Skeletal muscle satellite cell (primary cell): ENCODE measurements at regions not wholly inside any gene's neighbourhood (a gene's known extent, or its start where the extent isn't known, plus 50 kb on each side); places are given as distances from the start of the nearest gene placed in this dataset.

ENCODE experiments used
- H3K27me3 ChIP-seq: 2 replicates; pipeline ENCODE4 v1.7.0; 2013; ENCODE audit warnings: low read length; ENCODE audit not compliant: control insufficient read depth, insufficient read depth
- H3K36me3 ChIP-seq: 2 replicates; pipeline ENCODE4 v1.7.0; 2013; ENCODE audit warnings: mild to moderate bottlenecking, control low read depth, low read length; ENCODE audit not compliant: insufficient read depth
- H3K4me1 ChIP-seq: 2 replicates; pipeline ENCODE4 v1.7.0; 2013; ENCODE audit warnings: low read length; ENCODE audit not compliant: control insufficient read depth, insufficient read depth
- H3K4me2 ChIP-seq: 2 replicates; pipeline ENCODE4 v1.7.0; 2013; ENCODE audit warnings: mild to moderate bottlenecking, low read length
- H3K4me3 ChIP-seq: 2 replicates; pipeline ENCODE4 v1.7.0; 2013; ENCODE audit warnings: low read length
- H3K9ac ChIP-seq: 2 replicates; pipeline ENCODE4 v1.7.0; 2013; ENCODE audit warnings: mild to moderate bottlenecking, low read depth, low read length, moderate library complexity
- H3K9me3 ChIP-seq: replicated peaks from 2 replicates; pipeline ENCODE4 v1.7.0; 2013; ENCODE audit warnings: mild to moderate bottlenecking, control low read depth, low read length

DNA sequence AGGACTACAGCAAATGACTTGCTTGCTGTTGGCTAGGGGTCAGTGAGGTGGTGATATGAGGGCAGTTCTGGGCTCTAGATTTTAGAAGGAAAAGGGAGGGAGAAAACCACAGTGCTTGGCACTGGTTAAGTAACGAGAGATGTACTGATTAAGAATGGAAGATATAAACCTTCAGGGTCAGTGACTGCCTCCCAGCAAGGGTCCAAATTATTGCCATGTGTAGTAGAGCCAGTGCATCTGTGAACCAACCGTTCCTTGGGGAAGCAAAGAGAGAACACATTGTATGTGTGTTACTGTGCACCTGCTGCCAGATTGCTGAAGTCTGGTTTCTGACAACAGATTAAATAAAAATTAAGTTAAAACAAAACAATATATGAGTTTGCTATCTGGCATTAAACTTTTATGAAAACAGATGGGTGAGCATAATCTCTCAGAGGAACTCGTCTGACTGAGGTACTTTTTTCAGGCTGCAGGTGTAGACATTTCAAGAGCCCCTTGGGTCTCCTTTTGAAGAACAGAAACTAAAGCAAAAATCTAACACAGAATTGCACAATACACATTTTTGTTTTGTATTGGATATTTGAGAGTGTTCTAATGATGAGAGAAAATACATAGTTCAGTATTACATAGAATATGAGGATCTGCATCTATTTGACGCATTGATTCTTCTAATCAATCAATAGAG lies 1120.6 kb downstream of the SORCS3 start:
- H3K4me1 ChIP-seq = no peaks in the 10 kb centered on the region
- no peak overlapping the region for H3K4me2 ChIP-seq
- no peaks in the 10 kb centered on the region for H3K9me3 ChIP-seq
- no peaks in the 10 kb centered on the region for H3K36me3 ChIP-seq
- H3K9ac ChIP-seq = no peak overlapping the region
- no peak overlapping the region for H3K4me3 ChIP-seq
- H3K27me3 ChIP-seq = no peaks in the 10 kb centered on the region

DNA sequence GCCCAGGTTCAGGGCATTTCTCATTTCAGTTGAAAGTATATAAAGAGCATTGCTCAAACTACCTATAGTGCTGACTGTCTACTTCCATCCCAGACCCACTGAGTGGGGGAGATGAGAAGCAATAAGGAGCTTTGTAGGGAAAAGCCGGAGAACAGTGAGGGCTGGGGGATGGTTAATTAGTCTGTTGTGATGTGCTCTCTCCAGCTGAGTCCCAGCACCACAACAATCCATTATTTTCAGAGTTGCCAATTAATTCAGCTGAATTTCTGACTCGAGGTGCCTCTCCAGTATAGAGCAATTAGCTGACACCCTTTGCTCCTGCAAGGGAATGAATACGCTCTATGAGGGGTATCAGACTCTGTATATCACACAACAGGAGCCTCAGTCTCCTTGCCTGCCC lies 1118.6 kb downstream of the SORCS3 start:
- Histone ChIP-seq H3K36me3 (no peaks in the 10 kb centered on the region), H3K4me1 (no peaks in the 10 kb centered on the region), H3K9ac (no peak overlapping the region), H3K4me3 (no peak overlapping the region), H3K27me3 (no peaks in the 10 kb centered on the region), H3K9me3 (no peaks in the 10 kb centered on the region), H3K4me2 (no peak overlapping the region)

DNA sequence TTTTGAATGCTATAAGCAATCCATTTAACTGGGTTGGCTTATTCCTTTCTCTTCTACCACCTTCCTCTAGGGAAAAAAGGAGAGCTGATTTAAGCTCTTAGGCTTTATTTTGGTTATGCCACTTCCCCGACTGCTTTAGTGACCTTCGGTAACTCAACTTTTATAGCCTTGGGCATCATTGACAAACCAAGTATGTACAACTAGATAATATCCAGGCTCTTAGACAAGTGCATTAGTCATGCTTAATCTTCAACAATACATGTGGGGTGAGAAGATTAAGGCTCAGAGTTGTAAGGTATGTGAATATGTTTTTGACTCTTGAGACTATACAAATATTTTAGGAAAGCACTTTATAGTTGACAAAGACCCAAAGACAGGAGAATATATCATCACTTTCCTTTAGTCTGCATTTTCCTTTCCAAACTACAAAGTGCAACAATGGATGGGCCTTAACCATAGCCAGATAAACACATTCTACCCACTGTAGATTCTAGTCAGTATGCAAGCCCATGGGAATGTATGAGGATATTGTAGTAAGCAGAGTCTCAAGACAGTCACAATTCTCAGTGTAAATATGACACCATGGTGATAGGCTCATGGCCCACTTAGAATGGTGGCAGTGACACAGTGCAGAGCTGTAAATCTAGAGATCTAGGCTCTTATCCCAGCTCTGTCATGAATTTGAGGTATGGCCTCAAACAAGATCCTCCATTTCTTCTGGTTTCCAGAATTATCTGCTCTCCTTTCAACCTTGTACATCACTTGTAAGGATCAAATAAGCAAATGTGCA lies 1117.3 kb downstream of the SORCS3 start:
- Histone ChIP-seq H3K4me3 (no peak overlapping the region), H3K36me3 (no peaks in the 10 kb centered on the region), H3K4me1 (no peaks in the 10 kb centered on the region), H3K27me3 (no peaks in the 10 kb centered on the region), H3K4me2 (no peak overlapping the region), H3K9me3 (no peaks in the 10 kb centered on the region), H3K9ac (no peak overlapping the region)

DNA sequence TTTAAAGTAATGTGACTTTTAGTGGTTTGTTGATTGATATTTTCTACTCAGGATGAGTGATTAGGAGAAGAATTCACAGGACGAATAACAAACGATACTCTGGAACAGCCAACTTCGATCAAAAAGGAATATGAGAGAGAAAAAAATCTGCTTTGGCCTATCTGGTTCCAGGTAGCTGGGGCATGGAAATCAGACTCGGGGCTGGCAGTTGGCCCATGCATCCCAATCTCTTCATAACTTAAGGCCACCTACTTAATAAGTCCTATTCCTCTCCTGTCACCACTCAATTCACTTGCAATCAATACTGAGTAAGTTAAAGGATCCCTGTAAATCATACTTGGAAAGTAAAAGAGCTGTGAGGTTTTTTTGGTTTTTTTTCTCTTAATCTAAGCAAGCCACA lies 1116.2 kb downstream of the SORCS3 start:
- no peaks in the 10 kb centered on the region for H3K27me3 ChIP-seq
- H3K9me3 ChIP-seq = no peaks in the 10 kb centered on the region
- H3K4me2 ChIP-seq = no peak overlapping the region
- H3K9ac ChIP-seq = no peak overlapping the region
- H3K36me3 ChIP-seq = no peaks in the 10 kb centered on the region
- no peaks in the 10 kb centered on the region for H3K4me1 ChIP-seq
- no peak overlapping the region for H3K4me3 ChIP-seq

DNA sequence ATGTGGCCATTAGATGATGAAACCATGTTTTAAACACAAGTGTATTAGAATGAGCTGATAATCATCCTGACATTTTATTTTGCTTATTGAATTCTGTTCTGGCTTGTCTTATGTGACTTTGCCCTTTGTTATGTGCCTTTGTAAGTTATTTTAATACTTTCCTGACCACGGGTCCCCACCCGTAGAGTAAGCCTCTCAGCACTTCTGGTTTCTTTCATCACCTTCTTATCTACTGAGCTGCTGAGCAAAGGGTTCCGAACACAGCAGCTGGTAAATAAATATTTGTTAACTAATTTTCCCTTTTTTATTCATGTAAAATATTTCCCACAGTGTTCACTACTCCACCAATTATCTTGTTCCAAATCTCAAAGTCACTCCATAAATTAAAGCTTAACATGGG lies 1115.3 kb downstream of the SORCS3 start:
- Histone ChIP-seq H3K4me2 (no peak overlapping the region), H3K4me1 (no peaks in the 10 kb centered on the region), H3K4me3 (no peak overlapping the region), H3K27me3 (no peaks in the 10 kb centered on the region), H3K36me3 (no peaks in the 10 kb centered on the region), H3K9ac (no peak overlapping the region), H3K9me3 (no peaks in the 10 kb centered on the region)

DNA sequence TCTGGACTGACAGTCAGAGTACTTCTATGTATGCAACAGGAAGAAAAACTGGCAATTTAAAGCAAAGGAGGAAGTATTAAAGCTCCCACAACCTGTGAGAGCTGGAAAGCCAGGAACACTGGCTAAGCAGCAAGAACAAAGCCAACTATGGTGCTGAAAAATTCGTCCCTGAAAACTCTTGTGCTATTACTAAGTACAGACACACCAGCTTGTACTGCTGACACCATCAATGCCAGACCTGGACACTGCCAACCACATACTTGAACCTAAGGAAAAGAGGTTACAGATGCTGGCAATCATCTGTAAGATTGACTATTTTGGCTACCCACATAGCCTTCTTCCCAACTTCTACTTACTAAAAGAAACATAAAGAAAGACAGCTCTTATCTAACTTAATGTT lies 1110.6 kb downstream of the SORCS3 start:
- Histone ChIP-seq H3K4me2 (no peak overlapping the region), H3K9me3 (no peaks in the 10 kb centered on the region), H3K27me3 (no peaks in the 10 kb centered on the region), H3K4me1 (no peaks in the 10 kb centered on the region), H3K36me3 (no peaks in the 10 kb centered on the region), H3K4me3 (no peak overlapping the region), H3K9ac (no peak overlapping the region)

DNA sequence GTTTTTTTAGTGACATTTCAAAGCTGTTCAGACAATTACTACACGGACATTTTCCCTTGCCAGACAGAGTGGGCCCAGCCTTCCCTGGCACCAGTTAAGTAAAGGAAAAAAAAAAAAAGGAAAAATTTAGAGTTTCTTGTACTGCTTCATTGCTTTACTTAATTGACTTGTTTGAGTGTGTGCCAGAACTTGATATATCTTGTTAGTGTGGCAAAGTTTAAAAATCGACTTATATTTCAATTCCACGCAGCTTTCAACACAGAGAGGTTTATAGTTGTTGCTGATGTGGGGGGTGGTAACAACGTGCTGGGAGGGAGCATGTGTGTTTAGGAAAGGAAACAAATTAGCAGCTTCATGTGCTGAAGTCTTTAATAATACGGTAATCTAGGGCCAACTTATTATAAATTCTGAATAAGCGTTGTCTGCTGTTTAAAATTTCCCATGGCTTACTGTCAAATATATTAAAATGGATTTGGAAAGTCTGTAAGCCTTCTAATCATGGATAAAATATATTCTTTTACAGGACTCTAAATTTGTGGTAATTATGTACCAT lies 1104.6 kb downstream of the SORCS3 start:
- no peak overlapping the region for H3K4me2 ChIP-seq
- H3K9me3 ChIP-seq = peaks cover 3% of the 10 kb centered on the region
- H3K27me3 ChIP-seq = no peaks in the 10 kb centered on the region
- no peaks in the 10 kb centered on the region for H3K36me3 ChIP-seq
- H3K4me1 ChIP-seq = no peaks in the 10 kb centered on the region
- no peak overlapping the region for H3K4me3 ChIP-seq
- no peak overlapping the region for H3K9ac ChIP-seq

DNA sequence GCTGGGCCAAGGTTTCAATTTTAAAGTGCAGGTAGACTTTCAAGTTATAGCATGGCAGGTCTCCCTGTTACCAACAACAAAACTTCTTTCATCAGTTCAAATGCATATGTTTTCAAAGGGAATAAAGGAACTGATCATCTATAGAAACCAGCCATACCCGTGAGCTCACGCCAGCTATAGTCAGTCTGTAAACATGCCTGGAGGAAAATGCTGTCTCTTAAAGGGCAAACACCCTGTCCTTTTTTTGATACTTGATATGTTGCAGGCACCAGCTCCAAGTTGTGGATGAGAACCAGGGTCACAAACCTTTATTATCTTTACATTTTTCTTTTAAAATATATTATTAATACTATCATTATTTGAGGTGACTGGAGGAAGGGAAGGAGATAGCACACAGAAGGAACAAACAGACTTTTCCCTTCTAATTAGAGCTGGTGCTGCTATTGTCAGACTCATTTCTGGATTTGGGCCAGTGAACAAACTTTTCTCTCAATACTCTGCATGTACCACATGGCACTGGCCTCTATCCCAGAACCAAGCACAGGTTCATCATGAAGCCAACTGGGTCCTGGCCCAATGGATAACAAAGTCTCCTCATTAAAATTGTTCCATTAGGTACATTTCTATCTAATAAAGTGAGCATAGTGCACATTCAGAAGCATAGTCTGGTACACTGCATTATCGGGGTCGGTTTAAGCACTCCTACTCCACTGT lies 1102.4 kb downstream of the SORCS3 start:
- no peaks in the 10 kb centered on the region for H3K4me1 ChIP-seq
- no peak overlapping the region for H3K4me2 ChIP-seq
- H3K27me3 ChIP-seq = no peaks in the 10 kb centered on the region
- no peak overlapping the region for H3K9ac ChIP-seq
- no peaks in the 10 kb centered on the region for H3K36me3 ChIP-seq
- H3K9me3 ChIP-seq = peaks cover 3% of the 10 kb centered on the region
- H3K4me3 ChIP-seq = no peak overlapping the region

DNA sequence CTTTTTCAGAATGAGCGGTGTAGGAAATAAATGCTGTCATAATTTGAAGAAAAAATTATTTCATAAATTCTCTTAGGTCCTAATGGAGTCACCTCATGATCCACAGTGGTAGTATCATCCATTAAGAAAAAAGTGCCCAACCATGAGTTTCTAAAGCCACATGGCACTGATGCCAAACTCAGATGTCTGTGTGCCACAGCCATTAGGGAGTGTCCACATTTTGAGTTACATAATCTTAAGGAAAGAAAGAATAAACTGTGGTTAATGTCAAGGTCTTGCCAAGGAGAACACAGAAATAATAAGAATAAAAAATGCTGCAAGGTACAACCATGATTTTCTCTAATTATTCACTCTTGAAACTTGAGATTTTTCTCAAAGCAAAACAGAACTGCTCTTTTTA lies 1101.8 kb downstream of the SORCS3 start:
- no peaks in the 10 kb centered on the region for H3K4me1 ChIP-seq
- H3K4me2 ChIP-seq = no peak overlapping the region
- no peaks in the 10 kb centered on the region for H3K27me3 ChIP-seq
- H3K36me3 ChIP-seq = no peaks in the 10 kb centered on the region
- no peak overlapping the region for H3K4me3 ChIP-seq
- H3K9me3 ChIP-seq = peaks cover 3% of the 10 kb centered on the region
- H3K9ac ChIP-seq = no peak overlapping the region

DNA sequence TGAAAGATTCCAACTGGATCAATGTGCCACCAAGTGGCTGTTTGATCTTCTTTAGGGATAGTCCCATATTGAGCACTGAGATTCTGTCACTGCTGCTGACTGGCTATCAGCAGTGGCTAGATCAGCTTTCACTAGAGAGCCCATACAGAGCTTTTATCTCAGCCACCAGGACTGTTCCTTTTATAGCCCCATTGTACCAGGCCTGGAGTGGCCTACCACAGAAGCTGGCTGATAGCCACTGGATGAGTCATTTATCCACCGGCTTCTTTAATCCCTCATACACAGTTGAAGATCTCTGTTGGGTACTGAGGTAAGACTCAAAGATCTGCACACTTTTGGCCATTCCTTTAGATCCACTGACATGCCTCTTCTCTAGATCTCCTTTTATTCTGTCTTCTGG lies 1101.1 kb downstream of the SORCS3 start:
- H3K27me3 ChIP-seq = no peaks in the 10 kb centered on the region
- H3K9me3 ChIP-seq = peaks cover 3% of the 10 kb centered on the region
- H3K4me3 ChIP-seq = no peak overlapping the region
- no peak overlapping the region for H3K4me2 ChIP-seq
- H3K4me1 ChIP-seq = no peaks in the 10 kb centered on the region
- H3K9ac ChIP-seq = no peak overlapping the region
- no peaks in the 10 kb centered on the region for H3K36me3 ChIP-seq

DNA sequence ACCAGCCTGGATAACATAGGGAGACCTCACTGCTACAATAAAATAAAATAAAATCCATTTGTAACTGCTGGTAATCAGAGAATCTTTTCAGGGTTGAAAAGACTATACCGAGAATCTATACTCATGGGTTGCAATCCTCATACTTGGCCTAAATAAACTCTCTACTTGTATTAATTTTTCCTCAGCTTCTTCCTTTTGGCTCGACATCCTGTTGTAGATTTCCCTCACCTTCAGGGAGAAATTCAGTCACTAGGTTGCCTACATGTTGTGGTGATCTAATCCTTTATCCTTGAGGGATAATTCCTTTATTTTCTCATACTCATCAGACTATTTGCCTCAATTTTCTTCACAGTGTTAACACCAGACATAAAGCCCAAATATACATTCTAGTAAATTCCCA lies 1093.4 kb downstream of the SORCS3 start:
- Histone ChIP-seq H3K4me1 (no peaks in the 10 kb centered on the region), H3K9me3 (no peaks in the 10 kb centered on the region), H3K4me3 (no peak overlapping the region), H3K36me3 (no peaks in the 10 kb centered on the region), H3K4me2 (no peak overlapping the region), H3K27me3 (no peaks in the 10 kb centered on the region), H3K9ac (no peak overlapping the region)
